GM21717 (cell line): ENCODE measurements at regions not wholly inside any gene's neighbourhood (a gene's known extent, or its start where the extent isn't known, plus 50 kb on each side); places are given as distances from the start of the nearest gene placed in this dataset.

Source experiments
- ATAC-seq: cut with Tn5 transposase; IDR thresholded peaks from one replicate; pipeline ENCODE4 v1.9.1; 2021; ENCODE audit warnings: mild to moderate bottlenecking, moderate library complexity; ENCODE audit not compliant: unreplicated experiment

DNA sequence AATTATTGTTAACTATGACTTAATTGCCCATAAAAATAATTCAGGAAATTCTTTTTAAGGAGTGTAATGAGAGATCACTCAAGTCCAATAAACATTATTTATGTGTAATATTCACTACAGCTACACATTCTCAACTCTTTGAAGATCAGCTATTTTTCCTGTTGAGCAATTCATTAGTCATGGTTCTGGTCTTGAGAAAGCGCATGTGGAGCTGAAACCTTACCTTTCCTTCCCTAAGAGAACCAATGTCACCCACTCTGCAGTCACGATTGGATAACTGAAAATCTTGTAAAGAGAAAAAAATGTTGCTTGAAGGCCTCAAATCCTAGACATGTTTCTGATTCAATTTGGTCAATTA is 736.9 kb upstream of the MARCKS start:
- ATAC-seq, result no peak

DNA sequence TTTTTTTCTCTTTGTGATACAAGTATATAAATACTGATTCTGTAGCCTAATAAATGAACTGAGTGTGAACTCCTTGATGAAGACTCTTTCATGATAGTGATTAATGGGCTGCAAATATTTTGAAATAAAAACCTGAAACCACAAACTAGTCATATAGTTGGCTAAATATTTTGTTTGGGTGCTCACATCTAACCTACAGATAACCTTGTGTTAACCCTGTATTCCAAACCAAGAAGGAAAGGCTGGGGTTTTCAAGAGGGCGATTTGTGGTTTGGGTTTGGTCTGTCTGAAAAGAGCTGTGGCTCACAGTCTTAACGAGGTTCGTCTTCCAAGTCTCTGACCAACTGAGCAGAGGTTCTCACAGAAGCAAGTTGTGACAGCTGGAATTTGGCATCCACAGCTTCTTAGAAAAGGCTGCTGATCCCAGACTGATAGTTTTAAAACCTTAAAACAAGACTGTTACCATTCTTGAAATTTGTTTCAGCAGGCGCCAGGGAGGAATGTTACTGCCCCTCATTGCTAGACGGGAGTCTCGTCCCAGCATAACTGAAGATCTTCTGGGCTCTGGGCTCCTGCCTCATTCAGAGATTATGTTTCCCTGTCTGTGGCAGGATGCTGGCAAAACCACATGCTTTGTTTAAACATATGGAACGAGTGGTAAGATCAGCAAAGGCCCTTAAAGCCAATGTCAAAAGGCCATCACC is 736.4 kb upstream of the MARCKS start:
- ATAC-seq, result no peak

DNA sequence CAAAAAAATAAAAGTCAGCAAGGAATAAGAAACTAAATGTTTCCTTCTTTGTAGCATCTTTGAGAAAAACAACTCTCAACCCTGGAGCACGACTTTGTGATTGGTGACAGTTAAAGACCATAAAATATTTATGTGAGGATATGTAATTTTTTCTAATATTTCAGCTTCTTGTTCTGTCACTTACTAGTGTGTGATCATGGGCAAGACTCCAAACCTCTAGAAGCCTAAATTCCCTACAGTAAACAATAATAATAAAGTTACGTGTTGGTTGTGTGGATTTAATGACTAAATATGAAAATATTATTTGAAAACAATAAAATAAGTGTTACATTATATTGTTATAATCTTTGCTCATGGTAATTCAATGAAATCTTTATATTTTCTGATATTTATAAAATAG is 735.6 kb upstream of the MARCKS start:
- no peak for ATAC-seq

DNA sequence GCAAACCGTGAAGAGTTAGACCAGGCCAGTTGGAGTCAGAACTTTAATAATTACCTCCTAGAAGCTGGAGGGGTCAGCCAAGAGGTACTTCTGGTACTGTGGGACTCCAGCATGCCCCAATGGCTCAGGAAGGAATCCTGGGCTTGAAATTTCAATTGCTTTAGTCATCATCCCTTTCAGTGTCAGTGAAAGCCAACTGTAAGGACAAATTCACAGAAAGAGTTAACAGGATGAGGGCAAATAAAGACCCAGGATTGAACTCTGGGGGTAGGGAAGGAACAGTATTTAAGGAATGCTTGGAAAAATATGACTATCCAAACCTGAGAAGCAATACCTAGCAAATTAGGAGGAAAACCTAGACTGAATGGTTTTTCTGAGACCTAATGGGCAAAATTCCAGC is 735.1 kb upstream of the MARCKS start:
- no peak for ATAC-seq

DNA sequence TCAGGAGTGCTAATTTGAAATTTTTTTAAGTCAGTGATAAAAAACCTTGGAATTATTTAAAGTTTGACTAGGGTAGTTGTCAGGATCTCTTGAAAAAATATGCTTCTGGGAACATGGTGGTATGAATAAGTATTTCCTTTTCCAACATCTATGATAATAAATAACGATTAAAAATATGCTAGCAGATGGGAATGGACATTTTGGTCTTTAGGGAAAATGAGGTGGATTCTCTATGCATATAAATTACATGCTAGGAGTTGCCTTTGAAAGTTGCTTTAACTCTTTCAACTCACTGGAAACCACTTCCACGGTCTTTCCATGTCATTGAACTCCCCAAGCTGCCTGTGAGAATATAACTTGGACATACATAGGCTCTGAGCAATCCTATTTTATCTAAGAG is 731.5 kb upstream of the MARCKS start:
- no peak for ATAC-seq

DNA sequence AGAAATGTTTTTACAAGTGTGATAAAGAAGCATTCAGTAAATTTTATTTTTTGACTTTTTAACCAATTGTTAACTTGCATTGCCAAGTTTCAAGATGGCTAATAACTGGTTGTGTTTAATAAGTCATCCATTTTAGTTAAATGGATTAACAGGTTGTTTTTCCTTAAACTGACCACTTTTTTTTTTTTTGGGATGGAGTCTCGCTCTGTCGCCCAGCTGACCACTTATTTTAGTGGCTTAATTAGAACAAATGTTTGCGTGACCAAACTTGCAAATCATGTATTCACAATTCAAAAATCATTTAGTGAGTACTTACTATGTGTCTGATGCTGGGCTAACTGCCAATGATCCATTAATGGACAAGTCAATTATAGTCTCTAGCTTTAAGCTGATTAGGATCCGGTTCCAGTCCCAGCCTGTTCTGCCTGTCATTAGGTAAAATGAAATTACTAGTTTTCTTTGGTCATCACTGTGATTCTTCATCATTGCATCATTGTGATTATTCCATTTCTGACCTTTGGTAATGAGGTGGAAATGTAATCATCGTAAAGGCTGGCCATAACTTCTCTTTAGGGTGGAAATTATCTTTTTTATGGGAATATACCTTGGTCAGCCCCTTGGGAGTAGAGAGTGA is 729.2 kb upstream of the MARCKS start:
- ATAC-seq, result no peak

DNA sequence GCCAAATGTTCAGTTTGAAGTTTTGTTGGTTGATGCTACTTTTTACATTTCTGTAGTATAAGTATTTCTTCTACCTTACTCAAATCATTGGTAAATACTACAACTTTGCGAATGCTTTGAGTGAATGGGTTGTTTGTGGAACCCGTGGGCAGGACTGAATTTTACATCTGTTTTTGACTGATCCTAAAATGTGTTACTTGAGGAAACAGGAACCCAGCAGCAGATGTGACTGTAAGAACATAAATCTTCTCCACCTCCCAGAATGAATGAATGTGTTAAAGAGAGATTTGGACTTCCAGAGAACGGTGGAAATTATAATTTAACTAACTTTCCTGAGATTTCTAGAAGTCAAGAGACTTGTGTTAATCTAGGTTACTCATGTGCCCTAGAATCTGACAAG is 728.5 kb upstream of the MARCKS start:
- no peak for ATAC-seq

DNA sequence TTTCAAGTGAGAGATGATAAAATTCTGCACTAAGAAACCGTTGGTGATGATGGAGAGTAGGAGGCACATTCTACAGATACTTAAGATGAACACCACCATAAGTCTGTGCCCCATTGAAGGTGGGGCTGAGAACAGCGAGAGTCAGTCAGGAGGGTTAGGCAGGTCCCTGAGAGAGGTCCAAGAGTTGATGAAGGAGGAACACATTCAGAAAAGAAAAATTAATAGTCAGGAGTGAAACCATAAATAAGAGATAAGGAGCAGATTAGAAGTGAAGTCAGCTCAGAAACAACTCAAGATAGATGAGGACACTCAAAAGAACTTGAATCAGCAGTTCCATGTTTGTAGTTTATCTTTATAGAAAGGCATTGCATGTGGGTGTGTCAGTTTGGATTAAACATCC is 727.2 kb upstream of the MARCKS start:
- ATAC-seq, result no peak

DNA sequence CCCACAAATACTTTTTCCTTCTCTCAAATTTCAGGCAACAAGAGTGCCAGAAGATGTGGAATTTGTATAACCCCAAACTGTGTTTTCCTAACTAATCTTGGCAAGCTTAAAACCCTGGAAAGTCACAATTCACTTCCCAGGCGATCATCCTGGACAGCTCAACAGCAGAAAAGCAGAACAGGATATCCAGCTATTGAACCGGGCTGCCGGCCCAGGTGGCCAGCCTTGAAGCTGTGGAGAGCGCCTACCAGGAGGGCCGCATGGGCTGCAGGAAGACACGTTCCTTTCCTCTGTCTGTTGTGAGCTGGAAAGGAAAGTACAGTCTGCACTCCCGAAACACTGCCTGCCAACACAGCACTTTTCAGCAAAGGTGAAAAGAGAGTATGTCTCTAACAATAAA is 719.7 kb upstream of the MARCKS start:
- ATAC-seq, result no peak

DNA sequence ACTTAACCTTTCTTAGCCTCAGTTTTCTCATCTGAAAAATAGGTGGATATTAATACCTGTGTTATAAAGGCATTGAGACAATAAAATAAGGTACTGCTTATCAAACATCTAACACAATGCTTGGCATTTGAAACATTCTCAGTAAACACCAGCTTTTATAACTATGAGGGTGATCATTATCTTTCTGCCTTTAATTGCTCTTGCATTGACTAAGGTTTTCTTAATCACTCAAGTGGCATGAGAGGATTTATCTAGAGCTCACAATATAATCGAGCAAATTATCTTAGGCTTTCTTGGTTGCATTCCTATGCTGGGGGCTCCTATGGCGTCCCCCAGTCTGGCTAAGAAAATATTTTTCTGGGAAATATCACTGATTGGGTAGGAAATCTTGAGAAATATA is 716.4 kb upstream of the MARCKS start:
- ATAC-seq, result no peak

DNA sequence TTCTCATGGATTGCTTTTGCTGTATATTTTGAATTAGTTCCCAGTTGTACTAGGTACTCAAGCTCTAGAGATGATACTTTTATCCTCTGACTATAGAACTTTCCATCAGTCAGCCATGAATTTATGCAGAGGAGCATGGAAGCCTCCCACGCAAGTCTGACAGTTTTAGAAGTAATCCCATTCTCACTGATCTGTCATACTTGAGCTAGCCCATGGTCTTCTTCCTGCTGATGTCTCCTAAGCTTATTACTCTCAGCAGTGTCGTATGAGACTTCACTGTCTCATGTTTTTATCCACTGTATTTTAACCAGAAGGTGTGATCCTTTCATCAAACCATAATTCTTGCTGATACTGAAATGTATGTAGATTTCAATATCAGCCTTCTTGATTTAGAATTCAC is 715.2 kb upstream of the MARCKS start:
- ATAC-seq, result no peak

DNA sequence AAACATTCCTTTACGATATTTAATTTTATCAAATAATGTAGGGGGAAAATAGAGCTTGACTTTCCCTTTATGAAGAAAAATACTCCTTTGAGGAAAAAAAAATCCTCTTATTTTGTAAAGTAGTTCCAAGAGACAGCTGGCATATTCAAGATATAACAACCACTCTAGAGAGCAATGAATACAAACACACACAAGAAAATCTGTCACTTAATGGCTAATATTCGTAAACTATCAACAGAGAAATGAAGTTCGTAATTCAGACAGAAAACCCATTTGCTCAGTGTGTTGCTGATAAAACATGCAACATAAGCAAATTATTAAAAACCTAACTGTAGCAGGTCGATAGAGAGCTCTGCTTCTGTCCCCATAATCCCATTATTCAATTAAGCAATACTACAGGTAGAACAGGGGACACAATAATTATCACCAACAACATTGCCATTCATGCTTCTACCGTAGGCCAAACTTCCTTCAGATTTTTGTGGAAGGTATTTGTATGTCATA is 714.4 kb upstream of the MARCKS start:
- no peak for ATAC-seq

DNA sequence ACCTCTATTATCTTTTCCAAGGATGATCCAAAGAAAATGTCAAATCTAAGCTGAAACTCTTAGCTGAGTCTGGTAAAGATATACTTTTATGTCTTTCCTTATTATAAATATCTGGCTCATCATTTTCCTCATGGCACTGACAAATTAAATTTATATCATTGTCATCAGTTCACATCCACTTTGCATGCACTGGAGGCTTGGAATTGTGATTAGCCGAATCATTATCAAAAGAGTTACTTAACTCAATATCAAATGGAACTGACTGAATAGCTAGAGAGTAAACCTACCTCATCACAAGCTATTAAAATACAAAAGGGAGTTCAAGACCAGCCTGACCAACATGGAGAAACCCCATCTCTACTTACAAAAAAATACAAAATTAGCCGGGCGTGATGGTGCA is 713.9 kb upstream of the MARCKS start:
- no peak for ATAC-seq

DNA sequence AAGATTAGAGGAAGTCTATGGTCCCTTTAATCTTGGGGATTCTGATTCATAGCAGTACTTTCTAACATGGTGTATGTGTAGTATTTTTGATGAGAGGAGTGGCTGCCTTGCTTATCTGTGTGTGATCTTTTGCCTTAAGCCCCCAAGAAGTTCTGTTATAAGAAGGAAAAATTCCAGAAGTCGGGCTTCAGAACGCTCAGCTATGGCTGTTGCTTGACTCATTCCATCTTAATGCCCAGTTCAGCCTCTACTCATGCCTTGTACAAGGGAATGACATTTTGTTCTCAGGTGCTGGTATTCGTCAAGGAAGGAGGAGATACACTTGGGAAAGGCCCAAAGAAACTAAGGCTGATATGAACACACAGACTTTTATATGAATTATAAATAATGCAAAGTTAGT is 713.0 kb upstream of the MARCKS start:
- ATAC-seq, result no peak

DNA sequence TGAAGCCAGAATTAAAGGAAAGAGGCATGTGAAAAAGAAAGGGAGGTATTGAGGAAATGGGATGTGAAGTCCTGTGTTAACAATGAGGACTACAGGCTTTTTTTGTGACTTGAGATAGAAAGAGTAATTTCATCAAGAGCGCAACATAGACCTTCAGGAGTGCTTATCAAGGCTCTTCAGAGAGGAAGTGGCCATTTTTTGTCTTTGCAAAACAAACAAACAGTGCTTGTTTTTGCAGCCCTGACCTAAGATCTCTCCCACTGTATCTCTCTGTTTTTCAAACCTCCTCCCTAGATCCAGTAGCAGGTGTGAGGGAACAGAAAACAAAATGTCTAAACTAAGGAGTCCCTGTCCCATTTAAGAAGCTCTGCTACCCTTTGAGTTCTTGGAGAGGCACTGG is 710.3 kb upstream of the MARCKS start:
- ATAC-seq, result no peak

DNA sequence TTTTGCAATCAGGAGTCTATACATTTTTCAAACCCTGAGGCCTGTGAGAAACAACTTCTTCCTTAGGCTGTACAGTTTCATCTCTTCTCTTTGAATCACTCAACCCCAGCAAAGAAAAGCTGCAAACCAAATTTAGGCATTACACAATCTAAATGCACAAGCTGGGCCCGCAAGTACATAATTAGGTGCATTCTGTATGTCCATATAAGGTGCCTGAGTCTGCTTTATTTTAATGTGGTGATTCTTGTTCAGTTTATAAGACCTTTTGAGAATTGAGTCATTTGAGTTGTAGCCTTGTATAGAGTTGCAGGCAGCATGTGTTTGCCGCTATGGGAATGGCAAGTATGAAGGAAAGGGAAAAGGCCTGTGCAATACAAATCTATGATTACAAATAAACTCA is 709.6 kb upstream of the MARCKS start:
- ATAC-seq, result no peak

DNA sequence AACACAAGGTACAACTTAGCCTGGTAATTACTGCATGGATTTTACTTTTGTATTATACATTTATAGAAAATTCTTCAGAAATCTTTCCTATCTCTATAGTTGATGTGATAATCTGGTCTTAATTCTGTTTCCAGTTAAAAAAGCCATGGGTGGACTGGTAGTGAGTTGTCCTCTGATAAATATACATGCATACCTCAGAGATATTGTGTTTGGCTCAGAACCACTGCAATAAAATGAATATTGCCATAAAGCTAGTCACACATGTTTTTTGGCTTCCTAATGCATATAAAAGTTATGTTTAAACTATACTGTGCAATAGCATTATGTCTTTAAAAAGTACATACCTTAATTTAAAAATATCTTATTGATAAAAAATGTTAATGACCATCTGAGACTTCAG is 708.6 kb upstream of the MARCKS start:
- no peak for ATAC-seq

DNA sequence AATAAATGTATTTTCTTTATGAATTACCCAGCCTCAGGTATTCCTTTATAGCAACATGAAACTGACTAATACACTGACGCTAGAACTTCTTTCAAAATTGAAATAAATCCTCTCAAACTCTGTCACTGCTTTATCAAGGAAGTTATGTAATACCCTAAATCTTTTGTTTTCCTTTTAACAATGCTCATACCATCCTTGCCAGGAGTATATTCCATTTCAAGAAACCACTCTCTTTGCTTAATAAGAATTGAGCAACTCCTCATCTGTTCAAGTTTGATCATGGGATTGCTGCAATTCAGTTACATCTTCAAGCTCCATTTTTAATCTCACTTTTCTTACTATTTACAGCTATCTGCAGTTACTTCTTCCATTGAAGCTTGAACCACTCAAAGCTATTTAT is 707.6 kb upstream of the MARCKS start:
- ATAC-seq, result no peak

DNA sequence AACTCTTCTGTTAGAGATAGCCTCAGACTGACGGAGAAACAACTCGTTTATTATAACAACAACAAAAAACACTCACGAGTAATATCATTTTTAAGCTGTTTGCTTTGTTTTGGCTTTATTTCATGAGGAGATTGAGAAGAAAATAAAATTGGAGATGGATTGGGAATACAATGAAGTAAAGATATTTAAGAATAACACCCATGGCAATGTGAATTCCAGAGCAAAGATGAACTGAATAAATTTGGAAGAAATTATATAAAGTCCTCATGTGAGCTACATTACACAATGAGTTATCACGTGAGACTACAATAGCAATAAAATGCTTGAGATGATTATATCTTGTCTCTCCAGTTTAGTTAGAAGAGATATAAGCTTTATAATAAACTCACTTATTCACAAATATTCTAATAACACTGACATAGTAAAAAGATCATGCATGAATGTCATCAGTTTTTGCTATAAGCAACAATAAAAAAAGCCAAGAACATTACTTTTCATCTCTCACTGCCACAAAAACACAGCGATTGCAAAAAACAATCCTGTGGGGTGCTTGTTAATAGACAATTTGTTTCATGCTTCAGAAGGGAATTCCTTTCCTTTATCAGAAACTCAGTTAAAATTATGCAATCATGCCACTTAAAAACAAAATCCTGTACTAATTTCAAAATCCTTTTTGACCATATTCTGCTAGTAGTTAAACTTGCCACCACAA is 696.7 kb upstream of the MARCKS start:
- ATAC-seq, result no peak

DNA sequence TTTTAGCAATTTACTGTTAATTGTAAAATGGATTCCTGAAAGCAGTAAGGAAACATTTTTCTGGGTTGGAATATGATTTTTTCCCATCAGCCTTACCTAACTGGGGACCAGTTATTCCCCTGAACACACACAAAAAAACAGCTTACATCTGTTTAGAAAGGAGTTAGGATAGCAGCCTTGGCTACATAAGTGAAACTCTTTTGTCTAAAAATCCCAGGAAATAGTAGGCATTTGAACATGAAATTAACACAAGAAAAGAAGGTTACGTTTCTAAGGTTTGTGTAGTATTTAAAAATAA is 696.2 kb upstream of the MARCKS start:
- no peak for ATAC-seq

DNA sequence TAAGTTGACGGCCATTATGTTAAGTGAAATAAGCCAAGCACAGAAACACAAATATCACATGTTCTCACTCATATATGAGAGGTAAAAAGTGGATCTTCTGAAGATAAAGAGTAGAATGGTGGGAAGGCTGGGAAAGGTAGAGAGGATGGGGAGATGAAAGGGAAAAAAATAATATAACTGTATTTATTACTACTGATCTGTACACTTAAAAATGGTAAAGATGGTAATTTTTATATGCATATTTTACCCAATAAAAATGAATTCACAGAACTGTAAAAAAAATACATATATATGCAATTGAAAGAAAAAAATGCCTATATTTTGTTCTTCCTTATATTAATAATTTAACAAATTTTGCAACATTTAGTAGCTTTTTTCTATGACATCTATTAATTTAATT is 694.4 kb upstream of the MARCKS start:
- no peak for ATAC-seq

DNA sequence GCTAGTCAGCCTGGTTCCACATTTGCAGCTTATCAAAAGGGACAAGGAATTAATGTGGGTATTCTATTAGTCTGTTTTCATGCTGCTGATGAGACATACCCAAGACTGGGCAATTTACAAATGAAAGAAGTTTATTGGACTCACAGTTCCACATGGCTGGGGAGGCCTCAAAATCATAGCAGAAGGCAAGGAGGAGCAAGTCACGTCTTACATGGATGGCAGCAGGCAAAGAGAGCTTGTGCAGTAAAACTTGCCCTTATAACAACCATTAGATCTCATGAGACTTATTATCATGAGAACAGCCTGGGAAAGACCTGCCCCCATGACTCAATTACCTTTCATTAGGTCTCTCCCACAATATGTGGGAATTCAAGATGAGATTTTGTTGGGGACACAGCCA is 689.1 kb upstream of the MARCKS start:
- ATAC-seq, result no peak

DNA sequence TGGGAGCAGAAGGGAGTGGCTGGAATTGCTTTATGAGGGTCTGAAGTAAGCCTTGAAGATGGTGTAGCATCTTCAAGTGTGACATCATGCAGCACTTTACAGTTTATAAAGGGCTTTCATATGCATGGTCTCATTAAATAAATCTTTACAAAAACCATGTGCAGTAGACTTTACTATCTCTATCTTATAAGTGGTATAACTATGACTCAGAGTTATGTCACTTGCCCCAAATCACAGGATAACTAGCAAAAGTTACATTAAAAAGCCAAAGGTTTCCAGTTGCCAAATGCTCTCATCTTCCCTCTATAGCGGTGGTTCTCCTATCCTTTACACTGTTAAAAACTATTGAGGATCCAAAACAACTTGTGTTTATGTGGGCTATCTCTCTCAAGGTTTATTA is 687.7 kb upstream of the MARCKS start:
- ATAC-seq, result no peak
